HCT116 (cell line): ENCODE measurements at regions not wholly inside any gene's neighbourhood (a gene's known extent, or its start where the extent isn't known, plus 50 kb on each side); places are given as distances from the start of the nearest gene placed in this dataset.

ENCODE experiments used
- ATAC-seq: fragments of 200-7000 bp; cut with Tn5 transposase; 2 replicates; pipeline ENCODE4 v1.9.1; 2020; ENCODE audit warnings: mild to moderate bottlenecking, moderate library complexity
- BruUV-seq: library from RNA; stranded (reverse); fragments of 400-500 nt; replicated peaks from 2 replicates; lab custom pipeline; 2021; lab: Mats Ljungman, UMichigan
- CTCF ChIA-PET: fragments of 300-600 bp; sonication (Branson Sonifier 250); formaldehyde crosslinking; loops from one replicate; lab custom pipeline; 2021; ENCODE audit warnings: antibody characterized with exemption; lab: Charles Lee
- POLR2A ChIA-PET: fragments of 300-600, 350-600 bp; sonication (Branson Sonifier 250); formaldehyde crosslinking; loops from one replicate; lab custom pipeline; 2021; ENCODE audit warnings: antibody characterized with exemption; lab: Charles Lee
- RAD21 ChIA-PET, 2 experiments: fragments of 300-600 bp; sonication (Branson Sonifier 250); formaldehyde crosslinking; loops; one replicate each; lab custom pipeline; 2023; ENCODE audit warnings: low total read pairs in 2 of 2; ENCODE audit not compliant: uncharacterized antibody in 2 of 2, unreplicated experiment in 2 of 2, low non-redundant PET in 1 of 2; lab: Charles Lee
- DNase-seq: peaks from one replicate; pipeline ENCODE4 v3.0.0-alpha.2; 2010; ENCODE audit warnings: low read depth, low spot score
- H2AFZ ChIP-seq: fragments of 200-600 bp; shearing (Covaris generic), sonication (generic); 2 replicates; pipeline ENCODE4 v1.6.1; 2017; ENCODE audit warnings: low read depth, mixed run types, mixed read lengths, antibody characterized with exemption, low read length; ENCODE audit not compliant: poor library complexity, severe bottlenecking
- H3K27ac ChIP-seq: 2 replicates; pipeline ENCODE4 v1.5.1; 2012; ENCODE audit warnings: low read depth, low read length
- H3K27me3 ChIP-seq: fragments of 200-600 bp; sonication (generic); 2 replicates; pipeline ENCODE4 v1.6.1; 2016; ENCODE audit warnings: mixed run types, low read length, mixed read lengths; ENCODE audit not compliant: insufficient read depth
- H3K36me3 ChIP-seq, 2 experiments: fragments of 200-500 bp in 1 of 2; fragments of 200-600 bp in 1 of 2; sonication (Bioruptor generic) in 1 of 2; sonication (generic) in 1 of 2; 2 replicates each; pipeline versions ENCODE4 v1.5.1 to v1.6.1; 2014 to 2016; ENCODE audit warnings: low read length in 2 of 2, inconsistent platforms in 1 of 2, mixed read lengths in 1 of 2, mixed run types in 1 of 2; ENCODE audit not compliant: insufficient read depth in 2 of 2, control insufficient read depth in 1 of 2
- H3K4me1 ChIP-seq, 2 experiments: fragments of 200-600 bp in 1 of 2; sonication (generic) in 1 of 2; 2 replicates each; pipeline versions ENCODE4 v1.5.1 to v1.6.1; 2012 to 2017; ENCODE audit warnings: low read length in 2 of 2, inconsistent platforms in 1 of 2, mild to moderate bottlenecking in 1 of 2, mixed read lengths in 1 of 2, mixed run types in 1 of 2, moderate library complexity in 1 of 2; ENCODE audit not compliant: insufficient read depth in 2 of 2, control insufficient read depth in 1 of 2
- H3K4me2 ChIP-seq: fragments of 200-600 bp; sonication (generic); 2 replicates; pipeline ENCODE4 v1.6.1; 2017; ENCODE audit warnings: mixed run types, low read length, mixed read lengths
- H3K4me3 ChIP-seq, 2 experiments: fragments of 200-600 bp in 1 of 2; sonication (generic) in 1 of 2; replicated peaks in 1 of 2; 2 replicates each; pipeline ENCODE4 v1.5.1; 2011 to 2016; ENCODE audit warnings: low read length in 2 of 2, control low read depth in 1 of 2, low read depth in 1 of 2, mild to moderate bottlenecking in 1 of 2, mixed read lengths in 1 of 2, mixed run types in 1 of 2
- H3K79me2 ChIP-seq: fragments of 200-600 bp; sonication (generic); 2 replicates; pipeline ENCODE4 v1.6.1; 2017; ENCODE audit warnings: mild to moderate bottlenecking, mixed run types, low read length, moderate library complexity, mixed read lengths; ENCODE audit not compliant: insufficient read depth
- H3K9ac ChIP-seq: fragments of 200-600 bp; sonication (generic); 2 replicates; pipeline ENCODE4 v1.6.1; 2016; ENCODE audit warnings: low read length, mixed read lengths
- H3K9me2 ChIP-seq: fragments of 200-600 bp; sonication (generic), shearing (Covaris generic); 2 replicates; pipeline ENCODE4 v1.6.1; 2017; ENCODE audit warnings: mixed run types, mild to moderate bottlenecking, moderate library complexity; ENCODE audit not compliant: insufficient read depth
- H3K9me3 ChIP-seq, 2 experiments: fragments of 200-500 bp in 1 of 2; fragments of 200-600 bp in 1 of 2; sonication (Bioruptor generic) in 1 of 2; sonication (generic) in 1 of 2; 2 replicates each; pipeline ENCODE4 v1.6.1; 2014 to 2017; ENCODE audit warnings: low read length in 2 of 2, mixed read lengths in 2 of 2, inconsistent platforms in 1 of 2, low read depth in 1 of 2, mild to moderate bottlenecking in 1 of 2, mixed run types in 1 of 2, moderate library complexity in 1 of 2; ENCODE audit not compliant: control insufficient read depth in 1 of 2, insufficient read depth in 1 of 2
- H4K20me1 ChIP-seq: fragments of 200-600 bp; sonication (generic), shearing (Covaris generic); 2 replicates; pipeline ENCODE4 v1.6.1; 2017; ENCODE audit warnings: mixed run types, mild to moderate bottlenecking, moderate library complexity; ENCODE audit not compliant: insufficient read depth
- CTCF ChIP-seq, 3 experiments: fragments of 200-600 bp in 1 of 3; sonication (generic) in 1 of 3; IDR thresholded peaks in 2 of 3; conservative IDR thresholded peaks in 1 of 3; 2 replicates each; pipeline ENCODE4 v1.5.1; 2012 to 2017; ENCODE audit warnings: low read depth in 2 of 3, low read length in 2 of 3, antibody characterized with exemption in 1 of 3, borderline replicate concordance in 1 of 3, control low read depth in 1 of 3, mild to moderate bottlenecking in 1 of 3, mixed read lengths in 1 of 3, mixed run types in 1 of 3, moderate library complexity in 1 of 3; ENCODE audit not compliant: insufficient read depth in 1 of 3
- FOSL1 ChIP-seq: IDR thresholded peaks from 2 replicates; pipeline ENCODE4 v1.6.1; 2012; ENCODE audit warnings: low read depth
- RAD21 ChIP-seq: IDR thresholded peaks from 2 replicates; pipeline ENCODE4 v1.6.1; 2012; ENCODE audit warnings: low read depth, mild to moderate bottlenecking
- REST ChIP-seq: IDR thresholded peaks from 2 replicates; pipeline ENCODE4 v1.6.1; 2012; ENCODE audit warnings: low read depth
- SIN3A ChIP-seq: IDR thresholded peaks from 2 replicates; pipeline ENCODE4 v1.6.1; 2012; ENCODE audit warnings: low read depth
- SP1 ChIP-seq: IDR thresholded peaks from 2 replicates; pipeline ENCODE4 v1.6.1; 2012; ENCODE audit warnings: low read depth
- ZBTB33 ChIP-seq: IDR thresholded peaks from 2 replicates; pipeline ENCODE4 v1.6.1; 2011; ENCODE audit warnings: mild to moderate bottlenecking, low read length, moderate library complexity; ENCODE audit not compliant: insufficient replicate concordance; ENCODE audit errors: extremely low read depth
- ZFX ChIP-seq: fragments of 450-650 bp; IDR thresholded peaks from 2 replicates; pipeline ENCODE4 v1.6.1; 2017
- intact Hi-C: fragments of 100-400 bp; cut with micrococcal nuclease; formaldehyde crosslinking; loops from 2 replicates; pipeline ENCODE4 v1.10.0; 2022
- TF ChIP-seq, protein P1 (sequence below): IDR thresholded peaks from 2 replicates; pipeline ENCODE4 v1.6.1; 2012

GRCh38 chr6:4644996-4645395 lies 131.2 kb upstream of the CDYL start (continued):
- TF ChIP-seq REST, result no peak
- TF ChIP-seq RAD21, result no peak
- no peak for TF ChIP-seq ZFX
- TF ChIP-seq, protein P1, sequence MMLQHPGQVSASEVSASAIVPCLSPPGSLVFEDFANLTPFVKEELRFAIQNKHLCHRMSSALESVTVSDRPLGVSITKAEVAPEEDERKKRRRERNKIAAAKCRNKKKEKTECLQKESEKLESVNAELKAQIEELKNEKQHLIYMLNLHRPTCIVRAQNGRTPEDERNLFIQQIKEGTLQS, result no peak
- TF ChIP-seq FOSL1, result no peak
- no peak for TF ChIP-seq SIN3A

GRCh38 chr6:4641461-4641860 lies 134.7 kb upstream of the CDYL start:
- Histone ChIP-seq H3K4me3 (no peak overlapping the region), H4K20me1 (no peaks in the 10 kb centered on the region), H3K4me2 (no peak overlapping the region), H3K27me3 (no peaks in the 10 kb centered on the region), H3K9me2 (no peaks in the 10 kb centered on the region), H3K27ac (no peak overlapping the region), H3K36me3 (no peaks in the 10 kb centered on the region), H2AFZ (no peak overlapping the region), H3K79me2 (no peaks in the 10 kb centered on the region), H3K4me1 (peaks cover 0 to 7% of the 10 kb centered on the region in 2 experiments; a peak in 2 of 4 replicates), H3K9ac (no peak overlapping the region), H3K9me3 (no peaks in the 10 kb centered on the region)
- TF ChIP-seq CTCF (IDR thresholded peaks at IDR 0.05 in 2 of 3, conservative IDR thresholded peaks at IDR 0.05 in 1 of 3; ENCODE audit: borderline replicate concordance in 1 of 3, insufficient read depth in 1 of 3, low read depth in 2 of 3, low read length in 2 of 3), result no peak
- TF ChIP-seq, protein P1, result no peak
- TF ChIP-seq SP1, result no peak
- TF ChIP-seq RAD21, result no peak
- TF ChIP-seq ZBTB33, result no peak
- intact Hi-C loops, result no loop called here
- BruUV-seq, result no TSS peak
- ChIA-PET RAD21 (no interaction called here), CTCF (no interaction called here), POLR2A (no interaction called here)
- DNase-seq (no peak), ATAC-seq (no peak)
